ENCODE measurements at regions not wholly inside any gene's neighbourhood (a gene's known extent, or its start where the extent isn't known, plus 50 kb on each side); places are given as distances from the start of the nearest gene placed in this dataset.

GRCh38 chr14:96693252-96693820 is 103.8 kb upstream of the VRK1 start:
- no peaks in the 10 kb centered on the region for H3K79me2 ChIP-seq (ENCODE audit: insufficient read depth, low read length)
- peaks cover 3% of the 10 kb centered on the region; the same call in 1 of the 2 replicates for H3K9me3 ChIP-seq (ENCODE audit: insufficient read depth, low read depth, low read length)
- H3K4me3 ChIP-seq (ENCODE audit: low read length, poor library complexity, severe bottlenecking) = no peak overlapping the region
- no peaks in the 10 kb centered on the region for H3K4me1 ChIP-seq (ENCODE audit: insufficient read depth, low read length, poor library complexity, severe bottlenecking)
- no peaks in the 10 kb centered on the region for H3F3A ChIP-seq (ENCODE audit: low read depth)
- H4K20me1 ChIP-seq (ENCODE audit: insufficient read depth, low read length, poor library complexity, severe bottlenecking) = no peaks in the 10 kb centered on the region
- no peak overlapping the region for H3K9ac ChIP-seq (ENCODE audit: low read depth, low read length, poor library complexity, severe bottlenecking)
- no peaks in the 10 kb centered on the region for H3K36me3 ChIP-seq (ENCODE audit: insufficient read depth, low read length)
- TF ChIP-seq, protein P1, sequence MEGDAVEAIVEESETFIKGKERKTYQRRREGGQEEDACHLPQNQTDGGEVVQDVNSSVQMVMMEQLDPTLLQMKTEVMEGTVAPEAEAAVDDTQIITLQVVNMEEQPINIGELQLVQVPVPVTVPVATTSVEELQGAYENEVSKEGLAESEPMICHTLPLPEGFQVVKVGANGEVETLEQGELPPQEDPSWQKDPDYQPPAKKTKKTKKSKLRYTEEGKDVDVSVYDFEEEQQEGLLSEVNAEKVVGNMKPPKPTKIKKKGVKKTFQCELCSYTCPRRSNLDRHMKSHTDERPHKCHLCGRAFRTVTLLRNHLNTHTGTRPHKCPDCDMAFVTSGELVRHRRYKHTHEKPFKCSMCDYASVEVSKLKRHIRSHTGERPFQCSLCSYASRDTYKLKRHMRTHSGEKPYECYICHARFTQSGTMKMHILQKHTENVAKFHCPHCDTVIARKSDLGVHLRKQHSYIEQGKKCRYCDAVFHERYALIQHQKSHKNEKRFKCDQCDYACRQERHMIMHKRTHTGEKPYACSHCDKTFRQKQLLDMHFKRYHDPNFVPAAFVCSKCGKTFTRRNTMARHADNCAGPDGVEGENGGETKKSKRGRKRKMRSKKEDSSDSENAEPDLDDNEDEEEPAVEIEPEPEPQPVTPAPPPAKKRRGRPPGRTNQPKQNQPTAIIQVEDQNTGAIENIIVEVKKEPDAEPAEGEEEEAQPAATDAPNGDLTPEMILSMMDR (conservative IDR thresholded peaks at IDR 0.05; ENCODE audit: low read length) = no peak
- TF ChIP-seq EZH2phosphoT487 (IDR thresholded peaks at IDR 0.05; ENCODE audit: borderline replicate concordance) = no peak
- no peaks in the 10 kb centered on the region for H3K27me3 ChIP-seq (ENCODE audit: insufficient read depth, low read length, poor library complexity, severe bottlenecking)
- no peak overlapping the region for H2AFZ ChIP-seq (ENCODE audit: low read length)
- no peak overlapping the region for H3K4me2 ChIP-seq (ENCODE audit: low read depth, low read length, poor library complexity, severe bottlenecking)
- H3K9me2 ChIP-seq (replicated peaks; ENCODE audit: low read depth, low read length) = no peaks in the 10 kb centered on the region

- Histone ChIP-seq H3K9me2 (replicated peaks; ENCODE audit: low read depth, low read length) (no peaks in the 10 kb centered on the region), H3K4me1 (ENCODE audit: insufficient read depth, low read length, poor library complexity, severe bottlenecking) (no peaks in the 10 kb centered on the region), H3K9ac (ENCODE audit: low read depth, low read length, poor library complexity, severe bottlenecking) (no peak overlapping the region), H2AFZ (ENCODE audit: low read length) (no peak overlapping the region), H3K79me2 (ENCODE audit: insufficient read depth, low read length) (no peaks in the 10 kb centered on the region), H3K36me3 (ENCODE audit: insufficient read depth, low read length) (no peaks in the 10 kb centered on the region), H3K27me3 (ENCODE audit: insufficient read depth, low read length, poor library complexity, severe bottlenecking) (no peaks in the 10 kb centered on the region), H3K4me2 (ENCODE audit: low read depth, low read length, poor library complexity, severe bottlenecking) (no peak overlapping the region), H3K4me3 (ENCODE audit: low read length, poor library complexity, severe bottlenecking) (no peak overlapping the region), H3K9me3 (ENCODE audit: insufficient read depth, low read depth, low read length) (peaks cover 3% of the 10 kb centered on the region; the same call in 1 of the 2 replicates), H3F3A (ENCODE audit: low read depth) (no peaks in the 10 kb centered on the region), H4K20me1 (ENCODE audit: insufficient read depth, low read length, poor library complexity, severe bottlenecking) (no peaks in the 10 kb centered on the region)
- TF ChIP-seq, protein P1 (conservative IDR thresholded peaks at IDR 0.05; ENCODE audit: low read length) = no peak
- TF ChIP-seq EZH2phosphoT487 (IDR thresholded peaks at IDR 0.05; ENCODE audit: borderline replicate concordance) = no peak
Observed at GRCh38 chr14:96693987-96694386, 103.2 kb upstream of the VRK1 start.

DNA sequence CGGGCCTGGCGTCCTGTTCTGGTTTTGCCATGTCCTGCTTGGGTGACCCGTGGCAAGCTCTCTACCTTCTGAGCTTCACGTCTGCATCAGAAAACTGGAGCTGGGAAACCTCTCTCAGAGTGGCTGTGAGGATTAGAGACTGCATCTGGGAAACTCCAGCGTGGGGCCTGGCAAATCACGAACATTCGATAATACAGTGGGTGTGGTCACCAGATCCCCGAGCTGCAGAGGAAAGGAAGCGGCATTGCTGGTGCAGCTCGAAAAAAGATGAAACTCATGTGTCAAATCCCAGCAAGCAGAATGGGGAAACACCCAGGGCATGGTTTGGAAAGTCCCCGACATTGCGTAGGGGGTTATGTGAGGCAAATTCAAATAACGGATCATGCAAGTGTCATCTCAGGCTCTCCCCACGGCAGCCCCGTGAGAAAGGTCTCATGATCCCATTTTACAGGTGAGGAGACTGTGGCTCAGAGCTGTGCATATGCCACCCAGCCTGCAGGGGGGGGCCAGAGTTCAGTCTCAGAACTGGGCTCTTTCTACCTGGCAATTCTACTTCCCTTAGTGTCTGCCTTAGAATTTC is 98.1 kb upstream of the VRK1 start:
- Histone ChIP-seq H3F3A (ENCODE audit: low read depth) (no peaks in the 10 kb centered on the region), H2AFZ (ENCODE audit: low read length) (no peak overlapping the region), H4K20me1 (ENCODE audit: insufficient read depth, low read length, poor library complexity, severe bottlenecking) (no peaks in the 10 kb centered on the region), H3K79me2 (ENCODE audit: insufficient read depth, low read length) (no peaks in the 10 kb centered on the region), H3K9ac (ENCODE audit: low read depth, low read length, poor library complexity, severe bottlenecking) (no peak overlapping the region), H3K9me3 (ENCODE audit: insufficient read depth, low read depth, low read length) (peaks cover 6% of the 10 kb centered on the region; the same call in 1 of the 2 replicates), H3K27me3 (ENCODE audit: insufficient read depth, low read length, poor library complexity, severe bottlenecking) (no peaks in the 10 kb centered on the region), H3K4me3 (ENCODE audit: low read length, poor library complexity, severe bottlenecking) (no peak overlapping the region), H3K9me2 (replicated peaks; ENCODE audit: low read depth, low read length) (no peaks in the 10 kb centered on the region), H3K36me3 (ENCODE audit: insufficient read depth, low read length) (no peaks in the 10 kb centered on the region), H3K4me1 (ENCODE audit: insufficient read depth, low read length, poor library complexity, severe bottlenecking) (no peaks in the 10 kb centered on the region), H3K4me2 (ENCODE audit: low read depth, low read length, poor library complexity, severe bottlenecking) (no peak overlapping the region)
- no peak for TF ChIP-seq EZH2phosphoT487 (IDR thresholded peaks at IDR 0.05; ENCODE audit: borderline replicate concordance)
- TF ChIP-seq, protein P1 (conservative IDR thresholded peaks at IDR 0.05; ENCODE audit: low read length) = peak; percentile 22; the same call in 1 of the 2 replicates
